ENCODE measurements at regions not wholly inside any gene's neighbourhood (a gene's known extent, or its start where the extent isn't known, plus 50 kb on each side); places are given as distances from the start of the nearest gene placed in this dataset.

GRCh38 chr4:28358606-28359005, 1498.0 kb downstream of the STIM2 start:
- no peak for DNase-seq (ENCODE audit: low read depth)
- H3K4me3 ChIP-seq (ENCODE audit: low read length), result no peak overlapping the region
- TF ChIP-seq CTCF (IDR thresholded peaks at IDR 0.05; ENCODE audit: insufficient read depth, low read depth, low read length, missing control alignments), result no peak

GRCh38 chr4:28360681-28361080, 1500.0 kb downstream of the STIM2 start:
- H3K4me3 ChIP-seq (ENCODE audit: low read length), result no peak overlapping the region
- DNase-seq (ENCODE audit: low read depth), result peak; percentile 29
- TF ChIP-seq CTCF (IDR thresholded peaks at IDR 0.05; ENCODE audit: insufficient read depth, low read depth, low read length, missing control alignments), result no peak

DNA sequence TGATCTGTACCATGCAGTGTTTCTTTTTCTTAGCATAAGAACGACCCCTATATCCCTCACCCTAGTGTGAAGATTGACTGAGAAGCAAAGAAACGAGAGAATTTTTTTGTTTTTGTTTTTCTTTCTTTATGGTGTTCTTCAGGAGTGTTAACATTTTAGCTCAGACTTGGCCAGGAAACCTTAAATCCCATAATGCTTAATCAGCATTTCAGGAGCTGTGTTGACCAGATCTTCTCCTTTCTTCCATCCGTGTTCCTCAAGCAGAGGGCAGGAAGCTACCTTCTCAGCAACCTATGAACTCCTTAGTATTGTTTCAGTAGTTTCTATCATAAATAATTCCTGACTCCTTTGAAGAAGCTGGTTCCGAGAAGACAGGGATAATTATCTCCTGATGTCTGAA, 1501.5 kb downstream of the STIM2 start:
- no peak for DNase-seq (ENCODE audit: low read depth)
- no peak overlapping the region for H3K4me3 ChIP-seq (ENCODE audit: low read length)
- no peak for TF ChIP-seq CTCF (IDR thresholded peaks at IDR 0.05; ENCODE audit: insufficient read depth, low read depth, low read length, missing control alignments)

- no peak overlapping the region for H3K4me3 ChIP-seq (ENCODE audit: low read length)
- TF ChIP-seq CTCF (IDR thresholded peaks at IDR 0.05; ENCODE audit: insufficient read depth, low read depth, low read length, missing control alignments), result no peak
- DNase-seq (ENCODE audit: low read depth), result peak; percentile 66
Measured at GRCh38 chr4:28369499-28369898, 1508.9 kb downstream of the STIM2 start.

DNA sequence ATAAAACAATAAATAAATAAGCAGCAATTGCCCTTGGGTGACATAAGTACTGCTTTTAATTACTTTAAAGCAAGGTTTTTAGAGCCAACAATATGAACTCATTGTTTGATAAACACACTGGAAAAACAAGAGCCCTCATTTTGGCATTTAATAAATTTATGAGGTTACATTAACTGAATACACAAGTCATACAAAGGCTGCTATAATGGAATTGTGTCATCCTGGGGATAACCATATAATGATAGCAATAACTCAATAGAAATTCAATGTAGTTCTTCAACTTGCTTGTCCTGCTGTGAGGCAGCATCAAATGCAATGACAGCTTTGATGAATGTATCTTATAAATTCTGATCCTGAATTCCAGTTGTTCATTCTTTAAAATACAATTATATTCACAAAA, 1512.5 kb downstream of the STIM2 start:
- DNase-seq (ENCODE audit: low read depth), result no peak
- TF ChIP-seq CTCF (IDR thresholded peaks at IDR 0.05; ENCODE audit: insufficient read depth, low read depth, low read length, missing control alignments), result no peak

GRCh38 chr4:28373601-28374000, 1513.0 kb downstream of the STIM2 start:
- DNase-seq (ENCODE audit: low read depth), result peak; percentile 75
- no peak for TF ChIP-seq CTCF (IDR thresholded peaks at IDR 0.05; ENCODE audit: insufficient read depth, low read depth, low read length, missing control alignments)
- H3K4me3 ChIP-seq (ENCODE audit: low read length), result no peak overlapping the region

More for the DNA sequence above, 1512.5 kb downstream of the STIM2 start:
- no peak overlapping the region for H3K4me3 ChIP-seq (ENCODE audit: low read length)

DNA sequence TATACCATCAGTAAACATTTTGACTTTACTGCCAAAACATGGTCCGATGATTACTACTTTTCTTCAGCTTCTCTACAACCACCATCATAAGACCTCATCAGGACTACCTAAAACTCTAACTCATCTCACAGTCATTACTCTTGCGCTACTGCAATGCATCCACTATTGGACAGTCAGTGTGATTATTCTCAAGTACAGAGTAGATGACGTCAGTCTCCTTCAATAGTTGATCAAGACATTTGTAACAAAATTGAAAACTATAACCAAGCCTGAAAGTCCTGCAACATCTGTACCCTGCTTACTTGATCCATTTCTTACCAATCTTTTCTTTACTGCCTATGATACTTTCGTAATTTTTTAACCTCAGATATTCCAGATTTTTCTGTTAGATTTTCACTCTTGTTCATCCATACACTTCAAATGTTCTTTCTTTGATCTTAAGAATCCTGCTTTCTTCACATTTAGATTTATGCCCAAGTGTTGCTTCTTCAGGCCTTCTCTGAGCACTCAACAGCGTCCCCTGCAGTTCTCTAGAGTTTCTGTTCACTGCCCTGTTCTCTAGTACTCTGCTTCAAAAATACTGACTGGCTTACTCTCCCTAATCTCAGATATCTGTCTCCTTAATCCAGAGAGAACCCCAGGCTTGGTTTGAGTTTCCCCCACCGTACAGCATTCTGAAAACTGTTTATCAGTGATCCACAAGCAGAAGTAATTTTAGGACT, 1517.6 kb downstream of the STIM2 start:
- H3K4me3 ChIP-seq (ENCODE audit: low read length), result no peak overlapping the region
- no peak for TF ChIP-seq CTCF (IDR thresholded peaks at IDR 0.05; ENCODE audit: insufficient read depth, low read depth, low read length, missing control alignments)
- no peak for DNase-seq (ENCODE audit: low read depth)
